Neural progenitor cell (in vitro differentiated cells): ENCODE measurements at regions not wholly inside any gene's neighbourhood (a gene's known extent, or its start where the extent isn't known, plus 50 kb on each side); places are given as distances from the start of the nearest gene placed in this dataset.

ENCODE experiments used
- EZH2 ChIP-seq: fragments of 200-600 bp; sonication (generic); IDR thresholded peaks from 2 replicates; pipeline ENCODE4 v1.6.1; 2017; ENCODE audit warnings: antibody characterized with exemption, mild to moderate bottlenecking, moderate library complexity
- EZH2phosphoT487 ChIP-seq: fragments of 200-600 bp; sonication (generic); IDR thresholded peaks from 2 replicates; pipeline ENCODE4 v1.6.1; 2017; ENCODE audit warnings: antibody characterized with exemption
- TF ChIP-seq, protein P1 (sequence below): fragments of 200-600 bp; sonication (generic); IDR thresholded peaks from 2 replicates; pipeline ENCODE4 v1.5.1; 2017; ENCODE audit warnings: antibody characterized with exemption, mild to moderate bottlenecking

DNA sequence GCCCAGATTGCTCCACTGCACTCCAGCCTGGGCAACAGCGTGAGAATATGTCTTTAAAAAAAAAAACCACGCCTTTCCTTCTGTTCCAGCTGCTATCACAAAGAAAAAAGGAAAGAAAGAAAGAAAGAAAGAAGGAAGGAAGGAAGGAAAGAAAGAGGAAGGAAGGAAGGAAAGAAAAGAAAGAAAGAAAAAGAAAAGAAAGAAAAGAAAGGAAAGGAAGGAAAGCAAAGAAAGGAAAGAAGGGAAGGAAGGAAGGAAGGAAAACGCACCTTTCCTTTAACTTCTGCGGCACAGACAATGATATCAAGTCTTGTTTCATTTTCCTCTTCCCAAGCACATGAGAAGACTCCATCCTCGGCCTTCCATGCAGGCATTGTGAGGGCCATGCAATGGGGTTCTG lies 107.4 kb upstream of the NOCT start:
- TF ChIP-seq, protein P1, sequence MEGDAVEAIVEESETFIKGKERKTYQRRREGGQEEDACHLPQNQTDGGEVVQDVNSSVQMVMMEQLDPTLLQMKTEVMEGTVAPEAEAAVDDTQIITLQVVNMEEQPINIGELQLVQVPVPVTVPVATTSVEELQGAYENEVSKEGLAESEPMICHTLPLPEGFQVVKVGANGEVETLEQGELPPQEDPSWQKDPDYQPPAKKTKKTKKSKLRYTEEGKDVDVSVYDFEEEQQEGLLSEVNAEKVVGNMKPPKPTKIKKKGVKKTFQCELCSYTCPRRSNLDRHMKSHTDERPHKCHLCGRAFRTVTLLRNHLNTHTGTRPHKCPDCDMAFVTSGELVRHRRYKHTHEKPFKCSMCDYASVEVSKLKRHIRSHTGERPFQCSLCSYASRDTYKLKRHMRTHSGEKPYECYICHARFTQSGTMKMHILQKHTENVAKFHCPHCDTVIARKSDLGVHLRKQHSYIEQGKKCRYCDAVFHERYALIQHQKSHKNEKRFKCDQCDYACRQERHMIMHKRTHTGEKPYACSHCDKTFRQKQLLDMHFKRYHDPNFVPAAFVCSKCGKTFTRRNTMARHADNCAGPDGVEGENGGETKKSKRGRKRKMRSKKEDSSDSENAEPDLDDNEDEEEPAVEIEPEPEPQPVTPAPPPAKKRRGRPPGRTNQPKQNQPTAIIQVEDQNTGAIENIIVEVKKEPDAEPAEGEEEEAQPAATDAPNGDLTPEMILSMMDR = no peak
- TF ChIP-seq EZH2 (no peak), EZH2phosphoT487 (no peak)
